HG03378 (cell line): ENCODE measurements at regions not wholly inside any gene's neighbourhood (a gene's known extent, or its start where the extent isn't known, plus 50 kb on each side); places are given as distances from the start of the nearest gene placed in this dataset.

Source experiments
- ATAC-seq: cut with Tn5 transposase; IDR thresholded peaks from one replicate; pipeline ENCODE4 v1.9.1; 2021; ENCODE audit warnings: mild to moderate bottlenecking, moderate library complexity; ENCODE audit not compliant: unreplicated experiment

GRCh38 chr2:6236317-6236716 lies 544.1 kb downstream of the SOX11 start:
- ATAC-seq, result no peak

- ATAC-seq, result no peak
Observed at GRCh38 chr2:6237039-6237660, 545.0 kb downstream of the SOX11 start.

DNA sequence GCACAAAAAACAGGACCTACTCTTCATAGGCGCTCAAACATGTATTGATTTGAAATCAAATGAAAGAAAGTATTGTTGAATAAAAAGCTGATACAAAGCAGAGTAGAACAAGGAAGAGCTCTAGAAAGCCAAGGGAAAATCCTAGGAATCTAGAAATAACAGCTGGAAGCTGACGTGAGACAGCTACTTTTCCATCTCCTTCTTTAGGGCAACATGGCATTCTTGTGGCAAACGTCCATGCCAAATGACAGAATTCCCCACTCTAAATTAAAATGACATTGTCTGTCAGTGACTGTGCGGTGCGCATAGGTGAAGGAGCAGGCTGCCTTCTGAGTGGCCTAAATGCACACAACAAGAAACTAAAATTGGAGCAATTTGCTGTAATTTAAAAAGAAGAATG lies 557.4 kb downstream of the SOX11 start:
- ATAC-seq, result no peak

- no peak for ATAC-seq
Observed at GRCh38 chr2:6254441-6254840, 562.3 kb downstream of the SOX11 start.

- ATAC-seq, result no peak
Observed at GRCh38 chr2:6264198-6264597, 572.0 kb downstream of the SOX11 start.

GRCh38 chr2:6281524-6281923 lies 584.2 kb downstream of the CMPK2 start:
- ATAC-seq, result no peak

- ATAC-seq, result no peak
Observed at GRCh38 chr2:6283259-6283658, 582.4 kb downstream of the CMPK2 start.

GRCh38 chr2:6287406-6287805 lies 578.3 kb downstream of the CMPK2 start:
- ATAC-seq, result no peak

DNA sequence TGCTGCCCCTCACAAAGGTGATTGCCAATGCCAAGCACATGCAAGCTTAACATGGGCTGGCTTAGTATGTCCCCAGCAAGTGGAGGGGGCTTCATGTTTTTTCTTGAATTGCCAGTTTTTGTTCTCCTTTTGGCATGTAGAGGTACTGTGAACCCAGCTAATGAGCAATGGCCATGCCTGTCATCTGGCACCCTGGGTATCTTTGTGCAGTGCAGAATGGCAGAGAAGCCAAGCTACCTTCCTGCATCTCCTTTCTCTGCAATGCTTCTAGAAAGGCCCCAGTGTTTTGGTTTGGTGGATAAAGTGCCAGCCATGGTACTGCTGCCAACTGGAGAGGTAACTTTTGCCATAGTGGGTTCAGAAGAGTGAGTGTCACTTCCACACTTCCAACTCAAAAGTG lies 576.9 kb downstream of the CMPK2 start:
- no peak for ATAC-seq

- ATAC-seq, result no peak
Observed at GRCh38 chr2:6290217-6291015, 575.3 kb downstream of the CMPK2 start.

GRCh38 chr2:6294791-6295190 lies 570.9 kb downstream of the CMPK2 start:
- ATAC-seq, result no peak

DNA sequence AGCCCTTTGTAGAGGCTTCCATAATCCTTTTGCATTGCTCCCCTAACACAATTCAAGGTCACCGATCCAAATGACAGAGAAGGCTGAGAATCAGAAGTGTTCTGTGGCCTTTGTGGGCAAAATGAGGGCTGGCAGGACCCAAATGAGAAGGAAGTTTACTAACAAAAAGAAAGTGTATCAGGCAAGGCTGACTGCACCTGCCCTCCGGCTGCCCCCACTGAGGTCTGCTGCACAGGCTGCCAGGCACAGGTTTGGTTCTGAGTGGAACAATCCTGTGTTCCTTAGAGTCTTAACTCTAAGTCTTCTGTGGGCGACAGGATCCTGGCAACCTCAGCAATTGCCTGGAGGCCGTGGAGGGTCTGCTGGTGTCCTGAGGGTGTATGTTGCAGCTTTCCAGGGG lies 568.5 kb downstream of the CMPK2 start:
- no peak for ATAC-seq

GRCh38 chr2:6301426-6301825 lies 564.3 kb downstream of the CMPK2 start:
- no peak for ATAC-seq

GRCh38 chr2:6308986-6309385 lies 556.7 kb downstream of the CMPK2 start:
- ATAC-seq, result no peak

GRCh38 chr2:6309415-6310255 lies 556.1 kb downstream of the CMPK2 start:
- ATAC-seq, result peak; percentile 78

- ATAC-seq, result peak; percentile 27
Observed at GRCh38 chr2:6310256-6311215, 555.2 kb downstream of the CMPK2 start.

- no peak for ATAC-seq
Observed at GRCh38 chr2:6312367-6312766, 553.3 kb downstream of the CMPK2 start.

GRCh38 chr2:6314218-6314960 lies 551.3 kb downstream of the CMPK2 start:
- no peak for ATAC-seq

DNA sequence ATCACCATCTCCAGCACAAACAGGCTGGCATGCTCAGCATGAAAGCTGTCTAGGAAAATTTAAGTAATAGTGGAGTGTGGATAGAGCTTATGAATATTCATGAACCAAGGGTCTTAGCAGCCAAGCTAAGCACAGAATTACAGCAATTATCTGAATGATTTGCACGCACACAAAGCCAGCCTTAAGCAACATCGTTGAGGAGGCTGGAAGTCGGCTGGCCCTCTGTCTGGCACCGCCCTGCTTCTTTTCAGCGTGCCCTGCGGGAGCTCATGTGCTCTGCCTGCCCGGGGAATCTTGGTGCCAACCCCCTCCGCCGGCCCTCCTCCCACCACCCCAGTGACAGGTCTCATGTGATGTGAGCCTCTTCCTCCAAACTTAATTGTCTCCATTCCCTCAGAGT lies 540.1 kb downstream of the CMPK2 start:
- ATAC-seq, result no peak

GRCh38 chr2:6326958-6327357 lies 538.7 kb downstream of the CMPK2 start:
- no peak for ATAC-seq
